ENCODE measurements at regions not wholly inside any gene's neighbourhood (a gene's known extent, or its start where the extent isn't known, plus 50 kb on each side); places are given as distances from the start of the nearest gene placed in this dataset.

DNA sequence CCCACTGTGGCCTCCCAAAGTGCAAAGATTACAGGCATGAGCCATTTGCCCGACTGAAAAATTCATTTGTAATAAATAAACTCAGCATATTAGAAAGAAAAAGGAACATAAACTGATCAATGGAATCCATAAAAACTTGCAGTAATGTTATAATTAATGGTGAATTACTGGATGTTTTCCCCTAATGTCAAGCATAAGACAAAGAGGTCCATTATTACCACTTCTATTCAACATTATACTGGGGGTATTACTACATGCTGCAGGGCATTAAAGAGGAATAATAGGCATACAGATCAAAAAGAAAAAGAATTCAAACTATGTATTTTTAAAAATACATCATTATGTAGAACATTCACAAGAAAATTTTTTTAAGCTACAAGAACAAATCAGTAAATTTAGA lies 926.8 kb downstream of the LRFN5 start:
- Histone ChIP-seq H3K4me3 (no peak overlapping the region), H3K9me3 (no peaks in the 10 kb centered on the region), H3K4me1 (no peaks in the 10 kb centered on the region), H3K4me2 (no peak overlapping the region), H3K27ac (no peak overlapping the region)
- FAIRE-seq (no peak), ATAC-seq (no peak), DNase-seq (ENCODE audit: low read depth in 1 of 2, low spot score in 1 of 2) (no peak)
- WGBS (ENCODE audit: missing lambda C conversion rate), result 23% methylated on average over 1 of the region's 1 CpG
- ChIA-PET CTCF (no interaction called here), POLR2A (no interaction called here)
- TF ChIP-seq HOXB5 (CRISPR knock-in tag; IDR thresholded peaks at IDR 0.05), result no peak
- no peak for TF ChIP-seq CBX2 (IDR thresholded peaks at IDR 0.05; ENCODE audit: borderline replicate concordance, low read depth)
- TF ChIP-seq ZC3H11A (IDR thresholded peaks at IDR 0.05), result no peak
- TF ChIP-seq, protein P1, sequence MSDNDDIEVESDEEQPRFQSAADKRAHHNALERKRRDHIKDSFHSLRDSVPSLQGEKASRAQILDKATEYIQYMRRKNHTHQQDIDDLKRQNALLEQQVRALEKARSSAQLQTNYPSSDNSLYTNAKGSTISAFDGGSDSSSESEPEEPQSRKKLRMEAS (IDR thresholded peaks at IDR 0.05), result no peak
- TF ChIP-seq RCOR1 (IDR thresholded peaks at IDR 0.05; ENCODE audit: low read depth, low read length), result no peak

DNA sequence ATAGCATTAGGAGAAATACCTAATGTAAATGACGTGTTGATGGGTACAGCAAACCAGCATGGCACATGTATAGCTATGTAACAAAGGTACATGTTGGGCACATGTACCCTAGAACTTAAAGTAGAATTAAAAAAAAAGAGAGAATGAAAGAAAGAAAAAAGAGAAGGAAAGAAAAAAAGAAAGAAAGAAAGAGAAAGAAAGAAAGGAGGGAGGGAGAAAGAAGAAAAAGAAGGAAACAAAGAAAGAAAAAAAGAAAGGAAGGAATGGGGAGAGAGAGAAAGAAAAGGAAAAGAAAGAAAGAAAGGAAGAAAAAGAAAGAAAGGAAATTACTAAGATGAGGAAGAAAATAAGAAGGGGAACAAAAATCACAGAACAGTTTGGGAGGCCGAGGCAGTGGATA lies 925.5 kb downstream of the LRFN5 start:
- ChIA-PET POLR2A (no interaction called here), CTCF (no interaction called here)
- H3K4me2 ChIP-seq, result no peak overlapping the region
- no peak for ATAC-seq
- H3K9me3 ChIP-seq, result no peaks in the 10 kb centered on the region
- no peaks in the 10 kb centered on the region for H3K4me1 ChIP-seq
- no peak for FAIRE-seq
- DNase-seq (ENCODE audit: low read depth in 1 of 2, low spot score in 1 of 2), result no peak
- no peak overlapping the region for H3K27ac ChIP-seq
- no peak overlapping the region for H3K4me3 ChIP-seq
- TF ChIP-seq EHF (CRISPR knock-in tag; IDR thresholded peaks at IDR 0.05) (no peak), TFCP2L1 (CRISPR knock-in tag; IDR thresholded peaks at IDR 0.05) (no peak), CBX8 (IDR thresholded peaks at IDR 0.05) (no peak), BHLHE40 (IDR thresholded peaks at IDR 0.05; ENCODE audit: low read depth, low read length) (no peak), RAD21 (conservative IDR thresholded peaks at IDR 0.05 in 1 of 2, IDR thresholded peaks at IDR 0.05 in 1 of 2) (no peak), KDM1A (IDR thresholded peaks at IDR 0.05; ENCODE audit: low read depth) (no peak), CHD2 (IDR thresholded peaks at IDR 0.05; ENCODE audit: low read length, partially characterized antibody) (no peak), FOSB (CRISPR knock-in tag; IDR thresholded peaks at IDR 0.05) (no peak), SMC3 (IDR thresholded peaks at IDR 0.05) (no peak), SREBF2 (IDR thresholded peaks at IDR 0.05) (no peak), ZFP36 (IDR thresholded peaks at IDR 0.05; ENCODE audit: borderline replicate concordance, partially characterized antibody) (no peak), JUN (IDR thresholded peaks at IDR 0.05) (no peak), JUNB (IDR thresholded peaks at IDR 0.05) (no peak), ZNF302 (CRISPR knock-in tag; IDR thresholded peaks at IDR 0.05) (no peak)
- TF ChIP-seq, protein P2, sequence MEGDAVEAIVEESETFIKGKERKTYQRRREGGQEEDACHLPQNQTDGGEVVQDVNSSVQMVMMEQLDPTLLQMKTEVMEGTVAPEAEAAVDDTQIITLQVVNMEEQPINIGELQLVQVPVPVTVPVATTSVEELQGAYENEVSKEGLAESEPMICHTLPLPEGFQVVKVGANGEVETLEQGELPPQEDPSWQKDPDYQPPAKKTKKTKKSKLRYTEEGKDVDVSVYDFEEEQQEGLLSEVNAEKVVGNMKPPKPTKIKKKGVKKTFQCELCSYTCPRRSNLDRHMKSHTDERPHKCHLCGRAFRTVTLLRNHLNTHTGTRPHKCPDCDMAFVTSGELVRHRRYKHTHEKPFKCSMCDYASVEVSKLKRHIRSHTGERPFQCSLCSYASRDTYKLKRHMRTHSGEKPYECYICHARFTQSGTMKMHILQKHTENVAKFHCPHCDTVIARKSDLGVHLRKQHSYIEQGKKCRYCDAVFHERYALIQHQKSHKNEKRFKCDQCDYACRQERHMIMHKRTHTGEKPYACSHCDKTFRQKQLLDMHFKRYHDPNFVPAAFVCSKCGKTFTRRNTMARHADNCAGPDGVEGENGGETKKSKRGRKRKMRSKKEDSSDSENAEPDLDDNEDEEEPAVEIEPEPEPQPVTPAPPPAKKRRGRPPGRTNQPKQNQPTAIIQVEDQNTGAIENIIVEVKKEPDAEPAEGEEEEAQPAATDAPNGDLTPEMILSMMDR (IDR thresholded peaks at IDR 0.05), result no peak
- TF ChIP-seq, protein P3, sequence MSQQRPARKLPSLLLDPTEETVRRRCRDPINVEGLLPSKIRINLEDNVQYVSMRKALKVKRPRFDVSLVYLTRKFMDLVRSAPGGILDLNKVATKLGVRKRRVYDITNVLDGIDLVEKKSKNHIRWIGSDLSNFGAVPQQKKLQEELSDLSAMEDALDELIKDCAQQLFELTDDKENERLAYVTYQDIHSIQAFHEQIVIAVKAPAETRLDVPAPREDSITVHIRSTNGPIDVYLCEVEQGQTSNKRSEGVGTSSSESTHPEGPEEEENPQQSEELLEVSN (IDR thresholded peaks at IDR 0.05; ENCODE audit: borderline replicate concordance, low read depth), result no peak
- TF ChIP-seq, protein P4, sequence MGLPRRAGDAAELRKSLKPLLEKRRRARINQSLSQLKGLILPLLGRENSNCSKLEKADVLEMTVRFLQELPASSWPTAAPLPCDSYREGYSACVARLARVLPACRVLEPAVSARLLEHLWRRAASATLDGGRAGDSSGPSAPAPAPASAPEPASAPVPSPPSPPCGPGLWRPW (IDR thresholded peaks at IDR 0.05), result no peak
- WGBS (ENCODE audit: missing lambda C conversion rate), result 40% methylated on average over 2 of the region's 2 CpGs

DNA sequence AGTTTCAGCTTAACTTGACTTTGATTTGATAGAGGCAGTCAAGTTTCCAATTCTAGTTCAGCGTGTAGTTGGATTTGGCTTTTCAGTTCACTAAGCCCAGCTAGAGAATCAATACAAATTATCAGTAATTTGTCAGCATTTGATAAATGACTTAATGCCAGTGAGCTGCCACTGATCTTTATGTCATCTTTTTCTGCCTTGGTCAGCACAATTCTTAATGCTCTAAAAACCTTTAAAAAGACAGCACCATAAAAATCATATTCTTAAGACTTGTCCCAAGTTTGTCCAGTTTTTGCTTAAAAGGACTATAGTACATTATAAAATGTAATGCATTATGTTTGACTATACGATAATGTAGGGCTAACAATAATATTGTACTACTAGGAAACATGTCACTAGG lies 920.5 kb downstream of the LRFN5 start:
- Histone ChIP-seq H3K9me3 (no peaks in the 10 kb centered on the region), H3K4me1 (no peaks in the 10 kb centered on the region), H3K4me3 (no peak overlapping the region), H3K27ac (no peak overlapping the region), H3K4me2 (no peak overlapping the region)
- CTCF ChIA-PET, result no interaction called here
- 60% methylated on average over 2 of the region's 2 CpGs for WGBS (ENCODE audit: missing lambda C conversion rate)
- DNase-seq (ENCODE audit: low read depth in 1 of 2, low spot score in 1 of 2) (no peak), ATAC-seq (no peak), FAIRE-seq (no peak)
- POLR2A ChIA-PET, result no interaction called here
- TF ChIP-seq MAFK (IDR thresholded peaks at IDR 0.05; ENCODE audit: partially characterized antibody) (peak; percentile 84), RCOR1 (IDR thresholded peaks at IDR 0.05; ENCODE audit: low read depth, low read length) (no peak)
